CD4-positive, CD25-positive, alpha-beta regulatory T cell (primary cell): ENCODE measurements at regions not wholly inside any gene's neighbourhood (a gene's known extent, or its start where the extent isn't known, plus 50 kb on each side); places are given as distances from the start of the nearest gene placed in this dataset.
"Not testable (repeated sequence)": the region's sequence is repeated elsewhere in the genome, so short reads cannot be mapped to it uniquely, and the experiment has no call there.

ENCODE experiments used
- ATAC-seq, 2 donors: fragments of 150-1000 bp; cut with Tn5 transposase; one replicate each; pipeline ENCODE4 v1.10.0; 2021; ENCODE audit warnings: low read depth in 2 of 2, moderate number of reproducible peaks in 2 of 2, moderate library complexity in 1 of 2
- DNase-seq, 3 donors: peaks; one replicate each; pipeline versions ENCODE4 v3.0.0 to v3.0.0-alpha.2; 2012 to 2022; ENCODE audit warnings: mixed read lengths in 1 of 3
- H3K27ac ChIP-seq: one replicate; pipeline ENCODE4 v1.7.0; 2013; ENCODE audit warnings: mild to moderate bottlenecking, low read length; ENCODE audit not compliant: insufficient read depth, poor library complexity, severe bottlenecking
- H3K27me3 ChIP-seq: one replicate; pipeline ENCODE4 v1.7.0; 2013; ENCODE audit warnings: low read length; ENCODE audit not compliant: control insufficient read depth, insufficient read depth
- H3K36me3 ChIP-seq: one replicate; pipeline ENCODE4 v1.7.0; 2013; ENCODE audit warnings: mild to moderate bottlenecking, low read length, moderate library complexity; ENCODE audit not compliant: control insufficient read depth, insufficient read depth
- H3K4me1 ChIP-seq: 2 replicates; pipeline ENCODE4 v1.7.0; 2013; ENCODE audit warnings: mild to moderate bottlenecking, low read length; ENCODE audit not compliant: insufficient read depth, control insufficient read depth, poor library complexity, severe bottlenecking
- H3K4me3 ChIP-seq: one replicate; pipeline ENCODE4 v1.7.0; 2013; ENCODE audit warnings: low read depth, mild to moderate bottlenecking, low read length, moderate library complexity
- H3K9me3 ChIP-seq, 2 experiments: 1 replicate in 1 of 2; 2 replicates in 1 of 2; pipeline ENCODE4 v1.7.0; 2013; ENCODE audit warnings: low read length in 2 of 2, mild to moderate bottlenecking in 1 of 2, moderate library complexity in 1 of 2; ENCODE audit not compliant: control insufficient read depth in 2 of 2
- H3K27ac Mint-ChIP-seq, 3 donors: one replicate each; pipeline ENCODE4 v1.8.0; 2020 to 2022; ENCODE audit warnings: mild to moderate bottlenecking in 3 of 3, mixed read lengths in 3 of 3, moderate library complexity in 2 of 3
- H3K27me3 Mint-ChIP-seq: one replicate; pipeline ENCODE4 v1.8.0; 2022; ENCODE audit warnings: mild to moderate bottlenecking, mixed read lengths
- H3K36me3 Mint-ChIP-seq: one replicate; pipeline ENCODE4 v1.8.0; 2020; ENCODE audit warnings: mixed read lengths
- H3K4me1 Mint-ChIP-seq, 4 donors: one replicate each; pipeline ENCODE4 v1.8.0; 2020 to 2022; ENCODE audit warnings: mixed read lengths in 4 of 4, mild to moderate bottlenecking in 1 of 4
- H3K4me3 Mint-ChIP-seq, 4 donors: one replicate each; pipeline ENCODE4 v1.8.0; 2020 to 2022; ENCODE audit warnings: mild to moderate bottlenecking in 4 of 4, mixed read lengths in 4 of 4, moderate library complexity in 3 of 4
- H3K9me3 Mint-ChIP-seq, 7 donors: one replicate each; pipeline ENCODE4 v1.8.0; 2020 to 2022; ENCODE audit warnings: mixed read lengths in 7 of 7, mild to moderate bottlenecking in 3 of 7, moderate library complexity in 2 of 7

GRCh38 chr16:34806992-34807644 lies 1347.7 kb downstream of the TP53TG3F start:
- not testable (repeated sequence) for H3K27ac Mint-ChIP-seq, H3K27me3 ChIP-seq, H3K4me3 Mint-ChIP-seq, H3K4me3 ChIP-seq, H3K36me3 Mint-ChIP-seq, ATAC-seq, H3K27ac ChIP-seq, H3K27me3 Mint-ChIP-seq, H3K4me1 Mint-ChIP-seq, DNase-seq, H3K36me3 ChIP-seq, H3K4me1 ChIP-seq, H3K9me3 Mint-ChIP-seq
- peaks cover 0 to 10% of the 10 kb centered on the region in 2 experiments for H3K9me3 ChIP-seq

GRCh38 chr16:34807844-34808243 lies 1348.4 kb downstream of the TP53TG3F start:
- not testable (repeated sequence) for H3K27ac ChIP-seq, H3K27ac Mint-ChIP-seq, H3K27me3 Mint-ChIP-seq, H3K36me3 Mint-ChIP-seq, H3K4me3 Mint-ChIP-seq, H3K36me3 ChIP-seq, H3K9me3 Mint-ChIP-seq, H3K4me1 Mint-ChIP-seq, H3K4me3 ChIP-seq, ATAC-seq, H3K27me3 ChIP-seq, DNase-seq, H3K4me1 ChIP-seq
- peaks cover 0 to 10% of the 10 kb centered on the region in 2 experiments for H3K9me3 ChIP-seq

- H3K27me3 Mint-ChIP-seq, H3K4me3 Mint-ChIP-seq, DNase-seq, H3K9me3 Mint-ChIP-seq, H3K4me1 ChIP-seq, ATAC-seq, H3K4me3 ChIP-seq, H3K27ac Mint-ChIP-seq, H3K4me1 Mint-ChIP-seq, H3K27me3 ChIP-seq, H3K36me3 ChIP-seq, H3K36me3 Mint-ChIP-seq, H3K27ac ChIP-seq, H3K9me3 ChIP-seq: not testable (repeated sequence)
Measured at GRCh38 chr16:34808530-34808929, 1349.1 kb downstream of the TP53TG3F start.
